Mesenchymal stem cell (in vitro differentiated cells and primary cell): ENCODE measurements at regions not wholly inside any gene's neighbourhood (a gene's known extent, or its start where the extent isn't known, plus 50 kb on each side); places are given as distances from the start of the nearest gene placed in this dataset.

Experiments
- DNase-seq: peaks from one replicate; pipeline ENCODE4 v3.0.0-alpha.2; 2013
- H2AFZ ChIP-seq: one replicate; pipeline ENCODE4 v1.6.1; 2013; ENCODE audit warnings: low read depth, mild to moderate bottlenecking, control low read depth, inconsistent platforms, low read length, moderate library complexity
- H2AK5ac ChIP-seq: 2 replicates; pipeline ENCODE4 v1.6.1; 2013; ENCODE audit warnings: low read length, moderate library complexity, mild to moderate bottlenecking, inconsistent platforms; ENCODE audit not compliant: severe bottlenecking
- H2BK120ac ChIP-seq: one replicate; pipeline ENCODE4 v1.6.1; 2013; ENCODE audit warnings: low read depth, mild to moderate bottlenecking, inconsistent platforms, low read length, moderate library complexity
- H2BK12ac ChIP-seq, 2 experiments: one replicate each; pipeline ENCODE4 v1.6.1; 2013; ENCODE audit warnings: inconsistent platforms in 2 of 2, low read length in 2 of 2, mild to moderate bottlenecking in 2 of 2, moderate library complexity in 2 of 2, control low read depth in 1 of 2
- H2BK15ac ChIP-seq: one replicate; pipeline ENCODE4 v1.6.1; 2013; ENCODE audit warnings: mild to moderate bottlenecking, low read depth, inconsistent platforms; ENCODE audit not compliant: poor library complexity, severe bottlenecking
- H2BK5ac ChIP-seq: 2 replicates; pipeline ENCODE4 v1.6.1; 2013; ENCODE audit warnings: low read depth, mild to moderate bottlenecking, low read length, control low read depth, inconsistent platforms; ENCODE audit not compliant: poor library complexity, severe bottlenecking
- H3K14ac ChIP-seq, 2 experiments: one replicate each; pipeline ENCODE4 v1.6.1; 2013; ENCODE audit warnings: inconsistent platforms in 2 of 2, low read length in 2 of 2, control low read depth in 1 of 2, mild to moderate bottlenecking in 1 of 2, moderate library complexity in 1 of 2
- H3K18ac ChIP-seq, 2 experiments: one replicate each; pipeline ENCODE4 v1.6.1; 2013; ENCODE audit warnings: inconsistent platforms in 2 of 2, low read length in 2 of 2, control low read depth in 1 of 2, low read depth in 1 of 2, mild to moderate bottlenecking in 1 of 2
- H3K23ac ChIP-seq, 2 experiments: one replicate each; pipeline ENCODE4 v1.6.1; 2013; ENCODE audit warnings: inconsistent platforms in 2 of 2, low read length in 2 of 2, mild to moderate bottlenecking in 2 of 2, moderate library complexity in 2 of 2, control low read depth in 1 of 2
- H3K27ac ChIP-seq: 2 replicates; pipeline ENCODE4 v1.5.1; 2013; ENCODE audit warnings: mild to moderate bottlenecking, moderate library complexity, low read length, control low read depth, inconsistent platforms; ENCODE audit not compliant: poor library complexity, severe bottlenecking
- H3K27me3 ChIP-seq, 2 experiments: 2 replicates each; pipeline versions ENCODE4 v1.6.1 to v1.7.0; 2013; ENCODE audit warnings: low read length in 2 of 2, mild to moderate bottlenecking in 2 of 2, moderate library complexity in 2 of 2, control low read depth in 1 of 2, inconsistent platforms in 1 of 2; ENCODE audit not compliant: control insufficient read depth in 1 of 2, insufficient read depth in 1 of 2
- H3K36me3 ChIP-seq, 2 experiments: 2 replicates each; pipeline versions ENCODE4 v1.6.1 to v1.7.0; 2013; ENCODE audit warnings: low read length in 2 of 2, control low read depth in 1 of 2, inconsistent platforms in 1 of 2, low read depth in 1 of 2, mild to moderate bottlenecking in 1 of 2; ENCODE audit not compliant: insufficient read depth in 2 of 2, control insufficient read depth in 1 of 2
- H3K4ac ChIP-seq, 2 experiments: one replicate each; pipeline ENCODE4 v1.6.1; 2013; ENCODE audit warnings: inconsistent platforms in 2 of 2, low read length in 2 of 2, mild to moderate bottlenecking in 2 of 2, moderate library complexity in 2 of 2, control low read depth in 1 of 2, low read depth in 1 of 2
- H3K4me1 ChIP-seq: 2 replicates; pipeline ENCODE4 v1.6.1; 2013; ENCODE audit warnings: low read depth, low read length, control low read depth; ENCODE audit not compliant: control insufficient read depth, insufficient read depth
- H3K4me2 ChIP-seq: 2 replicates; pipeline ENCODE4 v1.6.1; 2013; ENCODE audit warnings: low read length, mild to moderate bottlenecking, inconsistent platforms; ENCODE audit not compliant: poor library complexity, severe bottlenecking
- H3K4me3 ChIP-seq, 2 experiments: 2 replicates each; pipeline versions ENCODE4 v1.5.1 to v1.7.0; 2013; ENCODE audit warnings: low read length in 2 of 2, mild to moderate bottlenecking in 2 of 2, control low read depth in 1 of 2, low read depth in 1 of 2; ENCODE audit not compliant: insufficient read depth in 1 of 2
- H3K79me1 ChIP-seq: replicated peaks from 2 replicates; pipeline ENCODE4 v1.6.1; 2013; ENCODE audit warnings: mild to moderate bottlenecking, control low read depth, low read length, inconsistent platforms; ENCODE audit not compliant: poor library complexity, severe bottlenecking
- H3K9ac ChIP-seq: 2 replicates; pipeline ENCODE4 v1.7.0; 2013; ENCODE audit warnings: mild to moderate bottlenecking, low read length, moderate library complexity
- H3K9me3 ChIP-seq: 2 replicates; pipeline ENCODE4 v1.7.0; 2013; ENCODE audit warnings: mild to moderate bottlenecking, low read length; ENCODE audit not compliant: control insufficient read depth
- H4K8ac ChIP-seq: one replicate; pipeline ENCODE4 v1.6.1; 2013; ENCODE audit warnings: inconsistent platforms, mild to moderate bottlenecking, low read length, moderate library complexity
- H4K91ac ChIP-seq: one replicate; pipeline ENCODE4 v1.6.1; 2013; ENCODE audit warnings: mild to moderate bottlenecking, low read length, inconsistent platforms
- WGBS: methylation state at CpG from one replicate; pipeline ENCODE4 v1.1.7; 2013; ENCODE audit warnings: mixed read lengths; 5-methylcytosine and 5-hydroxymethylcytosine counted together

DNA sequence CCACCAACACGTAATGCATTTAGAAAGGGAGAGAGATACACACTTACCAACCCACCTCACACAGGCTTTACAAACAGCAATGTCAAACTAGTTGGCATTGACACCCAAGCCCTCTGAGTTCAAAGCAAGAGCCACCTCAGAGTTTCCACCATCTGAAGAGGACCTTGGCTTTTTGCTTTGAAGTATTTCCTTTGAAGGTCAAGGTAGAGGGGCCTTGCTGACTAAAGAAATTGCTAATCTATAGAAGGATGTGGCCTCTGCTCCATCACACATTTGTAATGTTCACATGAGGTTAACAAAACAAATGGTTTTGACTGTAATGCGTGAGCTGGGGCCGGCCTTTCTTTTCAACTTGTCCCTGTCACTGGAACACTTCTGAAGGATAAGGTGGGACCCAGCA is 117.7 kb downstream of the POLR2M start:
- H3K4me2 ChIP-seq = no peak overlapping the region
- no peak for DNase-seq
- no peak overlapping the region for H4K8ac ChIP-seq
- no peaks in the 10 kb centered on the region for H3K36me3 ChIP-seq
- no peak overlapping the region for H2BK5ac ChIP-seq
- H3K18ac ChIP-seq = no peak overlapping the region
- no peak overlapping the region for H2BK12ac ChIP-seq
- no peak overlapping the region for H3K23ac ChIP-seq
- H2BK15ac ChIP-seq = no peak overlapping the region
- 75% methylated on average over 3 of the region's 3 CpGs for WGBS
- no peak overlapping the region for H2AK5ac ChIP-seq
- H3K4me1 ChIP-seq = no peaks in the 10 kb centered on the region
- H3K14ac ChIP-seq = no peak overlapping the region
- no peak overlapping the region for H2AFZ ChIP-seq
- no peak overlapping the region for H3K27ac ChIP-seq
- H3K4me3 ChIP-seq = no peak overlapping the region
- no peaks in the 10 kb centered on the region for H3K9me3 ChIP-seq
- H3K27me3 ChIP-seq = peaks cover 5 to 11% of the 10 kb centered on the region in 2 experiments
- no peak overlapping the region for H3K9ac ChIP-seq
- no peaks in the 10 kb centered on the region for H3K79me1 ChIP-seq
- no peak overlapping the region for H3K4ac ChIP-seq
- H4K91ac ChIP-seq = no peak overlapping the region
- H2BK120ac ChIP-seq = no peak overlapping the region

DNA sequence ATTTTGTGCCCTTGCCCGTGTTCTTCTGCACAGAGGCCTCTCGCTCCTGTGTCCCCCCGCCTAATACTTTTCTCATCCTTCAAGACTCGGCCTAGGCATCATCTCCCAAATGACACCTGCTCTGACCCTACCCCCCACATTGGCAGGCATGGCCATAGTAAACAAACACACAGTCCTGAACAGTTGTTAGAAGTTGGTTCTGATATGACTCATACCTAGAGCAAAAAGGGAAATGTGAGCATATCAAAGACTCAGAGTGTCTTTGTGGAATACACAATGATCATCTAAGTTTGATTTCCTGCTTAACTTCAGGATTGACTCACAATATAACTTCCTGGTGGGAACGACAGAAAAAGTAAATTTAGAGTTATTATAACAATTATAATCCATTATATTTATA is 120.5 kb downstream of the POLR2M start:
- Histone ChIP-seq H4K91ac (no peak overlapping the region), H3K4me1 (no peaks in the 10 kb centered on the region), H2BK12ac (no peak overlapping the region), H2AK5ac (no peak overlapping the region), H3K14ac (no peak overlapping the region), H3K4ac (no peak overlapping the region), H2BK15ac (no peak overlapping the region), H3K79me1 (no peaks in the 10 kb centered on the region), H3K23ac (no peak overlapping the region), H2BK120ac (no peak overlapping the region), H3K27ac (no peak overlapping the region), H3K27me3 (peaks cover 20 to 24% of the 10 kb centered on the region in 2 experiments), H3K36me3 (no peaks in the 10 kb centered on the region), H3K4me2 (no peak overlapping the region), H2BK5ac (no peak overlapping the region), H3K4me3 (no peak overlapping the region), H2AFZ (no peak overlapping the region), H3K18ac (no peak overlapping the region), H4K8ac (no peak overlapping the region), H3K9ac (no peak overlapping the region), H3K9me3 (no peaks in the 10 kb centered on the region)
- DNase-seq = no peak
- 93% methylated on average over 4 of the region's 5 CpGs for WGBS

DNA sequence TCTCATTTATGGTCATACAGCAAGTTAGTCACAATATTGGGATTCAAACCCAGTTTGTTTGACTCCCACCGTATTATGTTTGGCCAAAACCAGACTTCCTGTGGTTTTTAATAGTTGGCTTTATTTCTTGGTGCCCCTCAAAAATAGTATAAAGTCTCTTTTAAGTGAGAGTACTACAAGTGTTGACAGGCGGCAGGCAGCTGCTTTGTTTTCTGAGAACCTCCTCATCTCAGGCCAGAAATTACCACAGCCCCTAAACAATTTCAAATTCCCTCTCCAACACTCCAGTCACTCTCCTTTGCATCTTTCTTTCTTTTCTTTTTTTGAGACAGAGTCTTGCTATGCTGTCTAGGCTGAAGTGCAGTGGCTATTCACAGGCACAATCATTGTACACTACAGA is 121.5 kb downstream of the POLR2M start:
- WGBS = 71% methylated on average over 1 of the region's 2 CpGs
- no peaks in the 10 kb centered on the region for H3K9me3 ChIP-seq

DNA sequence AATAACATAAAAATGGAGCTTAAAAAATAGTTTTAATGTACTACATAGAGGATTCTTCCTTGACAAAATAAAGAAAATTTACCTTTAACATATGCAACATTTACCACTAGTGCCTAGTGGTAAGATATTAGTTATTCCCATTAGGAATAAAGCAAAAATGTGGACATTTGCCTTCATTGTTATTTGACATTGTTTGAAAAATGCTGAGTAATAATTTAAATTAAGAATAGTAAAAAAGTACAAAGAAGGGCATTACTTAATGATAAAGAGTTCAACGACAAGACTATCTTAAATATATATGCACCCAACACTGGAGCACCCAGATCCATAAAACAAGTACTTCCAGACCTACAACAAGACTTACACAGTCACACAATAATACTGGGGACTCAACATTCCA is 125.7 kb downstream of the POLR2M start:
- no peak for DNase-seq
- H3K79me1 ChIP-seq = no peaks in the 10 kb centered on the region
- no peak overlapping the region for H3K4me3 ChIP-seq
- H3K23ac ChIP-seq = no peak overlapping the region
- H3K4me1 ChIP-seq = no peaks in the 10 kb centered on the region
- H3K36me3 ChIP-seq = no peaks in the 10 kb centered on the region
- H3K14ac ChIP-seq = no peak overlapping the region
- H2BK5ac ChIP-seq = no peak overlapping the region
- H3K9ac ChIP-seq = no peak overlapping the region
- no peak overlapping the region for H3K27ac ChIP-seq
- H2BK12ac ChIP-seq = no peak overlapping the region
- H2BK120ac ChIP-seq = no peak overlapping the region
- no peak overlapping the region for H2AFZ ChIP-seq
- H2BK15ac ChIP-seq = no peak overlapping the region
- no peak overlapping the region for H2AK5ac ChIP-seq
- H3K4ac ChIP-seq = no peak overlapping the region
- H3K27me3 ChIP-seq = peaks cover 12 to 28% of the 10 kb centered on the region in 2 experiments
- no peak overlapping the region for H3K4me2 ChIP-seq
- H4K91ac ChIP-seq = no peak overlapping the region
- H3K9me3 ChIP-seq = peaks cover 4% of the 10 kb centered on the region
- WGBS = 94% methylated on average over 1 of the region's 1 CpG
- H3K18ac ChIP-seq = no peak overlapping the region
- no peak overlapping the region for H4K8ac ChIP-seq

More for the DNA sequence above, 121.5 kb downstream of the POLR2M start:
- Histone ChIP-seq H4K91ac (no peak overlapping the region), H3K14ac (no peak overlapping the region), H3K27me3 (peaks cover 20 to 24% of the 10 kb centered on the region in 2 experiments), H4K8ac (no peak overlapping the region), H2AK5ac (no peak overlapping the region), H2BK120ac (no peak overlapping the region), H2AFZ (no peak overlapping the region), H3K27ac (no peak overlapping the region), H2BK5ac (no peak overlapping the region), H3K79me1 (no peaks in the 10 kb centered on the region), H3K4ac (no peak overlapping the region), H3K18ac (no peak overlapping the region), H3K23ac (no peak overlapping the region), H2BK15ac (no peak overlapping the region), H3K4me1 (no peaks in the 10 kb centered on the region), H2BK12ac (no peak overlapping the region), H3K9ac (no peak overlapping the region), H3K4me2 (no peak overlapping the region), H3K4me3 (no peak overlapping the region), H3K36me3 (no peaks in the 10 kb centered on the region)
- DNase-seq = no peak
